Smooth muscle cell (in vitro differentiated cells): ENCODE measurements at regions not wholly inside any gene's neighbourhood (a gene's known extent, or its start where the extent isn't known, plus 50 kb on each side); places are given as distances from the start of the nearest gene placed in this dataset.
A peak's percentile ranks its signal among the peaks of the same experiment; 100 is the strongest.

Source experiments
- DNase-seq: peaks from one replicate; lab custom pipeline; 2025; ENCODE audit not compliant: unreplicated experiment; lab: John Stamatoyannopoulos, UW
- H2AFZ ChIP-seq: fragments of 200-600 bp; sonication (generic); 2 replicates; pipeline ENCODE4 v1.6.0; 2016; ENCODE audit warnings: antibody characterized with exemption, low read depth, mild to moderate bottlenecking
- H3F3A ChIP-seq: fragments of 200-600 bp; sonication (generic); 2 replicates; pipeline ENCODE4 v1.6.0; 2017; ENCODE audit warnings: antibody characterized with exemption, low read depth
- H3K27ac ChIP-seq: fragments of 200-600 bp; sonication (generic); 2 replicates; pipeline ENCODE4 v1.5.1; 2016; ENCODE audit warnings: low read depth, mild to moderate bottlenecking
- H3K27me3 ChIP-seq: fragments of 200-600 bp; sonication (generic); 2 replicates; pipeline ENCODE4 v1.6.1; 2016; ENCODE audit warnings: low read depth, mild to moderate bottlenecking
- H3K36me3 ChIP-seq: fragments of 200-600 bp; sonication (generic); 2 replicates; pipeline ENCODE4 v1.5.1; 2016; ENCODE audit warnings: low read depth
- H3K4me1 ChIP-seq: fragments of 200-600 bp; sonication (generic); 2 replicates; pipeline ENCODE4 v1.5.1; 2016; ENCODE audit warnings: low read depth
- H3K4me2 ChIP-seq: fragments of 200-600 bp; sonication (generic); 2 replicates; pipeline ENCODE4 v1.6.0; 2016; ENCODE audit warnings: mild to moderate bottlenecking
- H3K4me3 ChIP-seq: fragments of 200-600 bp; sonication (generic); 2 replicates; pipeline ENCODE4 v1.5.1; 2016; ENCODE audit warnings: mild to moderate bottlenecking
- H3K79me2 ChIP-seq: fragments of 200-600 bp; sonication (generic); 2 replicates; pipeline ENCODE4 v1.6.0; 2016; ENCODE audit warnings: low read depth, mild to moderate bottlenecking
- H3K9ac ChIP-seq: fragments of 200-600 bp; sonication (generic); 2 replicates; pipeline ENCODE4 v1.6.0; 2016; ENCODE audit warnings: low read depth
- H3K9me3 ChIP-seq: fragments of 200-600 bp; sonication (generic); replicated peaks from 2 replicates; pipeline ENCODE4 v1.5.1; 2016; ENCODE audit warnings: low read depth
- H4K20me1 ChIP-seq: fragments of 200-600 bp; sonication (generic); 2 replicates; pipeline ENCODE4 v1.6.0; 2016; ENCODE audit warnings: low read depth
- CTCF ChIP-seq: fragments of 200-600 bp; sonication (generic); IDR thresholded peaks from 2 replicates; pipeline ENCODE4 v1.5.1; 2017; ENCODE audit warnings: borderline replicate concordance, mild to moderate bottlenecking, antibody characterized with exemption; ENCODE audit not compliant: insufficient read depth, poor library complexity, severe bottlenecking
- WGBS: methylation state at CpG from one replicate; pipeline ENCODE4 v1.1.7; 2016; ENCODE audit warnings: low lambda C conversion rate; 5-methylcytosine and 5-hydroxymethylcytosine counted together

DNA sequence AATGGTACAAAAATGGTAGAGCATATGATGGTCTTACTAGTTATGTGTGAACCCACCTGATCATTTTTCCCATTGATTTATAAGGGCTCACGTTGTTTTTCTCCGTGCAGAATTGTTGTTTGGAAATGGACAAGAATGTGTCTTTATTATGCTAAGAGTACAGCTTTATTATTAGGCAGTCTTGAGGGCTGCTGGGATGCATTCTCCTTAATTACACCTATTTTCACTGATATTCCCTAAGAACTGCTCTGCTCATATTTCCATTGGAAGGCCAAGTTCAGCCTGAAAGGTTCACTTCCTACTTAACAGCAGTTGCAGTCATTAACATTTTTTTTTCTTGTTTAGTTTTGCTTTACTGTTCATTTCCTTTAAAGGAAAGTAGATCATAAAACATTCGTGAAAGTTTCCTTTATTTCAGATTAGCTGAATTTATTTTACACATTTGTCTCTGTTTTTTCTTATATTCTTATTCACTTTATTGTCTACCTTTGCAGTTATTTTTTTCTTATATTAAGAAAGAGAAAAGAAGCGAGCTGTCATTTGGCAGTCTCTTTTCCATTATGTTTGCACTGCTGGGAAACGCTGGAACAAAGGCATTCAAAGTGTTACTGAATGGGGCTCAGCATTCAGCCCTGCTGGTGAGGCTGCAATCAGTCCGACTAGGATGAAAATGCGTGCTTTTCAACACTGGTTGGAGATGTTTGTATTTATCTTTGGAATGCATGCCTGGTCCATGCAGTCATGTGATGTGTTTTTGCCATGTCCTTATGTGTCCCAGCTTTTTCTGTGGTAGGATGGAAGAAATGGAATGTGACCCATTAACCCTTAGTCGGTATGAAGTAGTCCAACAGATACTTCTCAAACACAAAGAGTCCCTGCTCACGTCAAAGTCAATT, 602.7 kb upstream of the ZNF608 start:
- DNase-seq, result no peak
- 29% methylated on average over 9 of the region's 9 CpGs for whole genome bisulfite sequencing
- Histone ChIP-seq H3K9me3 (no peaks in the 10 kb centered on the region), H4K20me1 (no peaks in the 10 kb centered on the region), H3K9ac (no peak overlapping the region), H3K27ac (no peak overlapping the region), H3K36me3 (no peaks in the 10 kb centered on the region), H3K4me3 (peak overlapping the region; percentile 7), H3K27me3 (no peaks in the 10 kb centered on the region), H3K4me2 (peak overlapping the region; percentile 63), H2AFZ (peak overlapping the region; percentile 17), H3F3A (no peaks in the 10 kb centered on the region), H3K79me2 (no peaks in the 10 kb centered on the region), H3K4me1 (peaks cover 23% of the 10 kb centered on the region)
- TF ChIP-seq CTCF, result no peak

DNA sequence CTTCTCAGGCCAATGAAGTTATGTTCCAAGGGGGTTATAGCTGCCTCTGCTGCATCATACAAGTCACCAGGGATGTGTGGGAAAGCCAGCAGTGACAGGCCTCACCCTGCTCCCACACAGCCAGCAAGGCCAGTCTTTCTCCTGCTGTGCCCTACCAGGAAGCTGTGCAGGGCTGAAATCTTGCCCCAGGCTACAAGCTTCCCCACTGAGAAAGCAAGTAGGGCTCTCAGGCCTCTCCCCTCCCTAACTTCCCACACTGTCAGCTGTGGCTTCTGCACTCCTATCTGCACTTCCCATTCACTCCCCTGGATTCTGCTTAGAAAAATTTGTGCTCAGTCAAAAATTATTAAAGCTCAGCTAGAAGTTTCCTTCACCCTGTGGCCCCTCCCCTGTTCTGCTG, 611.2 kb upstream of the ZNF608 start:
- Histone ChIP-seq H3K4me1 (no peaks in the 10 kb centered on the region), H3K4me2 (no peak overlapping the region), H3F3A (no peaks in the 10 kb centered on the region), H3K27me3 (no peaks in the 10 kb centered on the region), H3K36me3 (peaks cover 10% of the 10 kb centered on the region), H3K27ac (no peak overlapping the region), H3K79me2 (no peaks in the 10 kb centered on the region), H2AFZ (no peak overlapping the region), H3K4me3 (no peak overlapping the region), H3K9me3 (peaks cover 3% of the 10 kb centered on the region), H4K20me1 (no peaks in the 10 kb centered on the region), H3K9ac (no peak overlapping the region)
- no peak for DNase-seq
- no peak for TF ChIP-seq CTCF

GRCh38 chr5:125365747-125366146, 619.3 kb upstream of the ZNF608 start:
- Histone ChIP-seq H2AFZ (no peak overlapping the region), H3K36me3 (no peaks in the 10 kb centered on the region), H3K79me2 (no peaks in the 10 kb centered on the region), H3K4me3 (no peak overlapping the region), H3F3A (no peaks in the 10 kb centered on the region), H3K9me3 (no peaks in the 10 kb centered on the region), H4K20me1 (no peaks in the 10 kb centered on the region), H3K4me1 (peaks cover 10% of the 10 kb centered on the region), H3K4me2 (no peak overlapping the region), H3K9ac (no peak overlapping the region), H3K27me3 (no peaks in the 10 kb centered on the region), H3K27ac (no peak overlapping the region)
- TF ChIP-seq CTCF, result no peak
- WGBS, result 88% methylated on average over 2 of the region's 2 CpGs
- no peak for DNase-seq

DNA sequence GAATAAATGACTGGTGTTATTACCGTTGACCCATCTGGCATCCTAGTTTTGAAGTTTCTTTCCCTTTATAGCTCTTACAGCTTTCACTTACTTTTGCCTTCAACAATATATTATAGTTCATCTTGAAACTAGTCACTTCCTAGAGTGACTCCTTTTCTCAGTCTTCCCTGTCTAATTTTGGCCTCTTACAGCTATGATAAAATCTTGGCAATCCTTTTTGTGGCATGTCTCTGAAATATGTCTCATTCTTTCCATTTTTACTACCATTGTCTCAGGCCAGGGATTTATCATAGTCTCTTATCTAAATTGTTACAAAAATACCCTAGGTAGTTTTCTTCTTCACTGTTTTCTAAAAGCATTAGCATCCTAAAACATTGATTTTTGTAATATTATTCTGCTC, 621.3 kb upstream of the ZNF608 start:
- no peak for DNase-seq
- H3K9ac ChIP-seq, result no peak overlapping the region

More for the DNA sequence above, 621.3 kb upstream of the ZNF608 start:
- Histone ChIP-seq H3K9me3 (no peaks in the 10 kb centered on the region), H3K27me3 (no peaks in the 10 kb centered on the region), H3K36me3 (no peaks in the 10 kb centered on the region), H3K4me2 (no peak overlapping the region), H3K4me1 (peaks cover 20% of the 10 kb centered on the region), H2AFZ (no peak overlapping the region), H3K79me2 (no peaks in the 10 kb centered on the region), H4K20me1 (no peaks in the 10 kb centered on the region), H3K27ac (no peak overlapping the region), H3K4me3 (no peak overlapping the region), H3F3A (no peaks in the 10 kb centered on the region)
- 64% methylated on average over 1 of the region's 1 CpG for WGBS
- TF ChIP-seq CTCF, result no peak
